ENCODE measurements at regions not wholly inside any gene's neighbourhood (a gene's known extent, or its start where the extent isn't known, plus 50 kb on each side); places are given as distances from the start of the nearest gene placed in this dataset.

DNA sequence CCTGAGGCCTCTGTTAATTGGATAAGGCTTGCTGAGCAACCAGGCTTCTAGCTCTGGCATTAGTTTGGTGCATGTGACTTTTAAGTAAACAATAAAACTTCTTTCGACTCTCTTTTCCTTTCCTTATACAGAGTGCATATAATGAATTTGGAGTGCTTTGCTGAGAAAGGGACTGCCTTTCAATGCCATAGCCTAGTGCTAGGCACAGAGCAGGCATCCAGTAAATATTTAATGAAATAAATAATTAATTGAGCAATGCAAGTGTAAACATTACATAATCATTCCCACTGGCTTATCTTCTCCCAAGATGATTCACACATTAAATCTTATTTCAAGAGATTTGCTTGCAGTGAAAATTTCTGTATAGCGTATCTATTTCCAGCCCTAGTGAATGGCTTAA is 74.1 kb downstream of the NMUR2 start:
- Histone ChIP-seq H3K4me2 (ENCODE audit: low read length) (no peak overlapping the region), H3K79me2 (ENCODE audit: low read length) (no peaks in the 10 kb centered on the region), H3K27me3 (ENCODE audit: low read depth, low read length) (no peaks in the 10 kb centered on the region)

DNA sequence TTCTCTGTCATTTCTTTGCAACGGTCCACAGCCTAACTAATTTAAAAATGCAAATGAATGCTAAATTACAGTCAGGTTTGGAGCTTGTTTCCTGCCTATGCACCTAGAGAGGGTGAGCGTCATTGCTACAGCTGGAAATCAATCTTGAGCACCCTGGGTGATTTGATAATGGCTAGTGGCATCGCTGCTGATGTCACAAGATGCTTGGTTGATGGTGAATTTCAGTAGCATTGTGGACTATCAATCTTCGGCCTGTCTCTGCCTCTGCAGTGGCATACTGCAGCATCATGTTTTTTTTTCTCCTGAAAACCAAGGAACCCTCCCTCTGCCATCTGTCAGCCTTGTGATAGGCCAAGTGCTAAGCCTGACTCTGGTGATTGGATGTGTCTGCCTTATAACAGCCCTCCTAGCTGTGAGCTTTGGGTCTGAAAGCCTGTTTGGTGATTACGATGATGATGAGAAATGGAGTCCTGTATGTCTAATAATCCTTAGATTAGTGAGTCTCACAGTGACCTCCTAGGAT is 75.3 kb downstream of the NMUR2 start:
- Histone ChIP-seq H3K79me2 (ENCODE audit: low read length) (no peaks in the 10 kb centered on the region), H4K20me1 (ENCODE audit: insufficient read depth, low read length) (no peaks in the 10 kb centered on the region), H3K9ac (ENCODE audit: low read length) (no peak overlapping the region), H3K4me3 (ENCODE audit: low read length) (no peak overlapping the region), H3K4me2 (ENCODE audit: low read length) (no peak overlapping the region), H3K36me3 (replicated peaks; ENCODE audit: low read depth, low read length) (no peaks in the 10 kb centered on the region), H3K27me3 (ENCODE audit: low read depth, low read length) (no peaks in the 10 kb centered on the region), H3K4me1 (ENCODE audit: low read length) (no peaks in the 10 kb centered on the region), H2AFZ (ENCODE audit: low read depth, low read length) (no peak overlapping the region), H3K9me3 (ENCODE audit: insufficient read depth, low read length) (no peaks in the 10 kb centered on the region), H3K27ac (ENCODE audit: low read length) (no peak overlapping the region)
- TF ChIP-seq, protein P1, sequence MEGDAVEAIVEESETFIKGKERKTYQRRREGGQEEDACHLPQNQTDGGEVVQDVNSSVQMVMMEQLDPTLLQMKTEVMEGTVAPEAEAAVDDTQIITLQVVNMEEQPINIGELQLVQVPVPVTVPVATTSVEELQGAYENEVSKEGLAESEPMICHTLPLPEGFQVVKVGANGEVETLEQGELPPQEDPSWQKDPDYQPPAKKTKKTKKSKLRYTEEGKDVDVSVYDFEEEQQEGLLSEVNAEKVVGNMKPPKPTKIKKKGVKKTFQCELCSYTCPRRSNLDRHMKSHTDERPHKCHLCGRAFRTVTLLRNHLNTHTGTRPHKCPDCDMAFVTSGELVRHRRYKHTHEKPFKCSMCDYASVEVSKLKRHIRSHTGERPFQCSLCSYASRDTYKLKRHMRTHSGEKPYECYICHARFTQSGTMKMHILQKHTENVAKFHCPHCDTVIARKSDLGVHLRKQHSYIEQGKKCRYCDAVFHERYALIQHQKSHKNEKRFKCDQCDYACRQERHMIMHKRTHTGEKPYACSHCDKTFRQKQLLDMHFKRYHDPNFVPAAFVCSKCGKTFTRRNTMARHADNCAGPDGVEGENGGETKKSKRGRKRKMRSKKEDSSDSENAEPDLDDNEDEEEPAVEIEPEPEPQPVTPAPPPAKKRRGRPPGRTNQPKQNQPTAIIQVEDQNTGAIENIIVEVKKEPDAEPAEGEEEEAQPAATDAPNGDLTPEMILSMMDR (IDR thresholded peaks at IDR 0.05; ENCODE audit: low read depth, low read length), result no peak
- no peak for TF ChIP-seq EZH2phosphoT487 (IDR thresholded peaks at IDR 0.05; ENCODE audit: low read depth)

More for the DNA sequence above, 74.1 kb downstream of the NMUR2 start:
- Histone ChIP-seq H3K9me3 (ENCODE audit: insufficient read depth, low read length) (no peaks in the 10 kb centered on the region), H2AFZ (ENCODE audit: low read depth, low read length) (no peak overlapping the region), H3K27ac (ENCODE audit: low read length) (no peak overlapping the region), H3K4me1 (ENCODE audit: low read length) (no peaks in the 10 kb centered on the region), H3K4me3 (ENCODE audit: low read length) (no peak overlapping the region), H3K9ac (ENCODE audit: low read length) (no peak overlapping the region), H4K20me1 (ENCODE audit: insufficient read depth, low read length) (no peaks in the 10 kb centered on the region), H3K36me3 (replicated peaks; ENCODE audit: low read depth, low read length) (no peaks in the 10 kb centered on the region)
- TF ChIP-seq, protein P1 (IDR thresholded peaks at IDR 0.05; ENCODE audit: low read depth, low read length), result no peak
- TF ChIP-seq EZH2phosphoT487 (IDR thresholded peaks at IDR 0.05; ENCODE audit: low read depth), result no peak

DNA sequence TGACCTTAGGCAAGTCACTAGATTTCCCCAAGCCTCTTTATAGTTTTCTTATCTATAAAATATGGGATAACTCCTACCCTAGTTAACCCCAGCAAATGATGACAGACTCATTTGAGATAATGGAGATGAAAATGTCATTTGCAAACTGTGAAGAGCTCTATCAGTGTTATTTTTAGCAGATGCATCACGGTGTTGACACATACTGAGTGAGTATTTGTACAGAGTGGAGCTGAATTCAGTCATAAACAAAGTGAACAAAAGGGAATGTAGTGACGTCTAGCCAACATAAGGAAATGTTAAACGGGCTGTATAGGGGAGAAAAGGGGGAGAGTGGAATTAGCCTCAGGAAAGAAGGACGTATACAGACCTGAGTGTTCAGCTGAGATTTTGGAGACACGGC is 75.9 kb downstream of the NMUR2 start:
- Histone ChIP-seq H3K4me1 (ENCODE audit: low read length) (no peaks in the 10 kb centered on the region), H3K4me2 (ENCODE audit: low read length) (no peak overlapping the region), H3K27ac (ENCODE audit: low read length) (no peak overlapping the region), H3K9me3 (ENCODE audit: insufficient read depth, low read length) (no peaks in the 10 kb centered on the region), H3K9ac (ENCODE audit: low read length) (no peak overlapping the region), H3K79me2 (ENCODE audit: low read length) (no peaks in the 10 kb centered on the region), H4K20me1 (ENCODE audit: insufficient read depth, low read length) (no peaks in the 10 kb centered on the region), H2AFZ (ENCODE audit: low read depth, low read length) (no peak overlapping the region), H3K4me3 (ENCODE audit: low read length) (no peak overlapping the region), H3K36me3 (replicated peaks; ENCODE audit: low read depth, low read length) (no peaks in the 10 kb centered on the region), H3K27me3 (ENCODE audit: low read depth, low read length) (no peaks in the 10 kb centered on the region)
- no peak for TF ChIP-seq EZH2phosphoT487 (IDR thresholded peaks at IDR 0.05; ENCODE audit: low read depth)
- TF ChIP-seq, protein P1 (IDR thresholded peaks at IDR 0.05; ENCODE audit: low read depth, low read length), result no peak

DNA sequence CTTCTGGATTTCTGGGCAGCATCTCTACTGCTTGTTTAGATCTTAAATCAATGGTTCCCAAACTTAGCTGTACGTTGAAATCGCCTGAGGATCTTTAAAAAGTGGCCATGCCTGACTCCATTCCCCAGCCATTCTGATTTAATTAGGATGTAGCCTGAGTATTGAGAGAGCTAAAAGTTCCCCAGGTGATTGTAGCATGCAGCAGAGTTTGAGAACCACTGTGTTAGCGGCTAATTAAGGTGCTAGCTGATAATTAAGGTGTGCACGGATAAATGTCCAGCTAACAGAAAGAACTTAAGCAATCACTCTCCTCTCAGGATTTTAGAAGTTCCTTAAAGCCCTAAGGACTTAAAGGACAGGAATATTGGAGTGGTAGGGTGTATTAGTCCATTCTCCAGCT is 89.1 kb downstream of the NMUR2 start:
- no peaks in the 10 kb centered on the region for H3K79me2 ChIP-seq (ENCODE audit: low read length)
- H3K4me1 ChIP-seq (ENCODE audit: low read length), result no peaks in the 10 kb centered on the region
- H3K9ac ChIP-seq (ENCODE audit: low read length), result no peak overlapping the region
- no peak overlapping the region for H3K4me2 ChIP-seq (ENCODE audit: low read length)
- no peaks in the 10 kb centered on the region for H3K9me3 ChIP-seq (ENCODE audit: insufficient read depth, low read length)
- H3K27ac ChIP-seq (ENCODE audit: low read length), result no peak overlapping the region
- no peak overlapping the region for H2AFZ ChIP-seq (ENCODE audit: low read depth, low read length)
- H3K27me3 ChIP-seq (ENCODE audit: low read depth, low read length), result no peaks in the 10 kb centered on the region
- TF ChIP-seq, protein P1 (IDR thresholded peaks at IDR 0.05; ENCODE audit: low read depth, low read length), result no peak
- TF ChIP-seq EZH2phosphoT487 (IDR thresholded peaks at IDR 0.05; ENCODE audit: low read depth), result no peak
- H3K4me3 ChIP-seq (ENCODE audit: low read length), result no peak overlapping the region
- no peaks in the 10 kb centered on the region for H3K36me3 ChIP-seq (replicated peaks; ENCODE audit: low read depth, low read length)
- H4K20me1 ChIP-seq (ENCODE audit: insufficient read depth, low read length), result no peaks in the 10 kb centered on the region

All from OCI-LY3 (cell line).